ENCODE measurements at regions not wholly inside any gene's neighbourhood (a gene's known extent, or its start where the extent isn't known, plus 50 kb on each side); places are given as distances from the start of the nearest gene placed in this dataset.

DNA sequence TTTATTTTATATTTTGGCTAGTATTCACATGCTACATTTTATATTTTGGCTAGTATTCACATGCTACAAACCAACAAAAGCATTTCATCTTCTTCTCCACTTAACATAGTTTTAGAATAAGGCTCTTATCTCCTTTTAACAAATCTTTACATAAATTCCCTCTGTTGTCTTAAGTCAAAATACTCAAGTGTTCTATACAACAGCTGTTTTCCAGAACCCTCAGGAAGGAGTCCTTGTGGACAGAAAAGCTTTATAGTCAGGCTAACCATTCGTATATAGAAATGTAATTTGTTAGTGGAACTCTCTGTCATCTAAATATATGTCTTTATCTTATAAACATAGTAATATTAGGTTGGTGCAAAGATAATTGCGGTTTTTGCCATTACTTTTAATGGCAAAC is 191.0 kb upstream of the FLRT2 start:
- no peaks in the 10 kb centered on the region for H3K9me3 ChIP-seq
- 51 to 59% methylated on average over 2 of the region's 2 CpGs for WGBS, 2 donors (ENCODE audit: low coverage in 1 of 2)
- no peak overlapping the region for H3K27ac ChIP-seq
- DNase-seq: no peak
- intact Hi-C loops (cut with DNase I; ENCODE audit: low total_unique reads): no loop called here
- no peaks in the 10 kb centered on the region for H3K4me1 ChIP-seq
- TF ChIP-seq POLR2A (IDR thresholded peaks at IDR 0.05) (no peak), EP300 (IDR thresholded peaks at IDR 0.05; ENCODE audit: low read depth) (no peak), CTCF (IDR thresholded peaks at IDR 0.05) (no peak), POLR2AphosphoS5 (IDR thresholded peaks at IDR 0.05) (no peak)
- in situ Hi-C loops (cut with MboI; ENCODE audit: low pct_ligation_motif_present in 1 of 4, low pct_unique_long_range_greater_than_20kb in 1 of 4, low sequenced_read_pairs in 3 of 4): no loop called here
- H3K27me3 ChIP-seq: no peaks in the 10 kb centered on the region
- H3K4me3 ChIP-seq: no peak overlapping the region
- no peaks in the 10 kb centered on the region for H3K36me3 ChIP-seq

DNA sequence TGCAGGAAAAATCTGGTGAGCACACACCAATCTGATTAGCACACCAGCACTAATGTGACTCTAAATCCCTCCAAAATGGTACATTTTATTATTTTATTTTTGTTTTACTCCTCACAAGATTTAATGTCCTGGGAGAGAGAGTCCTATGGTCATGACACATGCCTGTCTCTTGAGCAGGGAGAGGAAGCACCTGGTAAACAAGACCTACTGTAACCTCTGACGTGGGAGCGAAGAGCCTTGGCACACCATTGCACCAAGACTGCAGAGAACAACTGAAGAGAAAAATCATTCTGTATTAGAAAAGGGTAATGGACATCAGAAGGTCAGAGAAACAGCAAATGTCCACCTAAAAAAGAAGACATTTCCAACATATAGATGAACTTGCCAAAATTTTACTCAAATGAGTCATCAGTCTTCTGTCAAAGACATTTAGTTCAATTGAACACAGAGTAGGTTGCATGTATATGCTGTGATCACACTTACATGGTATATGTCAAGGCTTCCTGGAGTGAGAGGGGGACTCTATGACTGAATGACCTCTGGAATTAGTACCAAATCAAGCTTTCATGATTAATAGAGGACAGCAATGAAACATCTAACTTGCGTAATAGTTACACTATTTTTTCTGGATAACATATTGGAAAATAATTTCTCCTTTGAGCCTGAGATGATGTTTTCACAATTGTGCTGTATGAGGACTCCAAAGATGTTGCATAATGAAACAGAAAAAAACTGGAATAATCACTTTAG is 186.9 kb upstream of the FLRT2 start:
- 0 to 60% methylated on average over 1 to 3 of the region's 3 CpGs for WGBS, 2 donors (ENCODE audit: low coverage in 1 of 2)
- in situ Hi-C loops (cut with MboI; ENCODE audit: low pct_ligation_motif_present in 1 of 4, low pct_unique_long_range_greater_than_20kb in 1 of 4, low sequenced_read_pairs in 3 of 4): no loop called here
- intact Hi-C loops (cut with DNase I; ENCODE audit: low total_unique reads): no loop called here
- Histone ChIP-seq H3K36me3 (no peaks in the 10 kb centered on the region), H3K4me1 (no peaks in the 10 kb centered on the region), H3K27ac (no peak overlapping the region), H3K27me3 (no peaks in the 10 kb centered on the region), H3K4me3 (no peak overlapping the region), H3K9me3 (no peaks in the 10 kb centered on the region)
- DNase-seq: no peak
- TF ChIP-seq POLR2A (IDR thresholded peaks at IDR 0.05): no peak
- TF ChIP-seq CTCF (IDR thresholded peaks at IDR 0.05): no peak
- no peak for TF ChIP-seq POLR2AphosphoS5 (IDR thresholded peaks at IDR 0.05)
- no peak for TF ChIP-seq EP300 (IDR thresholded peaks at IDR 0.05; ENCODE audit: low read depth)

DNA sequence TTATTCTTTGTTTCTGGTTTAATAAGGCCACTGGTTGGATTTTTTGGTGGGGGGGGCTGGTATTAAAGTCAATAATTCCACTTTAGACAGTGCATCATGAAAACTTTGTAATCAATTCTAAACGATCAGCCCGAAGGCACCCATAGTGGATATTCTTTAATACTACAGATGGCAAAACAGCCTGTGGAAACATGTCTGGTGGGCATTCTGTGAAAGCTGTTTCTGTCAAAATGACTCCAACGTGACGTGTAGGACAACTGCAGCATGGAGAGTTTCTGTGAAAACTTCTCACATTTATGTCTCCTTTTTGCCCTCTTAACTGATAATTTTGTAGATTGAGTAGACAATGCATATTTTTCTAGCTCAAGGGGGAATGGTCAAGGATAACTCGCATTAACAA is 185.8 kb upstream of the FLRT2 start:
- TF ChIP-seq CTCF (IDR thresholded peaks at IDR 0.05) (no peak), POLR2A (IDR thresholded peaks at IDR 0.05) (no peak), EP300 (IDR thresholded peaks at IDR 0.05; ENCODE audit: low read depth) (no peak), POLR2AphosphoS5 (IDR thresholded peaks at IDR 0.05) (no peak)
- Histone ChIP-seq H3K36me3 (no peaks in the 10 kb centered on the region), H3K9me3 (no peaks in the 10 kb centered on the region), H3K27me3 (no peaks in the 10 kb centered on the region), H3K4me3 (no peak overlapping the region), H3K27ac (no peak overlapping the region), H3K4me1 (no peaks in the 10 kb centered on the region)
- in situ Hi-C loops (cut with MboI; ENCODE audit: low pct_ligation_motif_present in 1 of 4, low pct_unique_long_range_greater_than_20kb in 1 of 4, low sequenced_read_pairs in 3 of 4) (no loop called here), intact Hi-C loops (cut with DNase I; ENCODE audit: low total_unique reads) (no loop called here)
- DNase-seq: no peak
- WGBS, 2 donors (ENCODE audit: low coverage in 1 of 2): 71 to 85% methylated on average over 5 of the region's 5 CpGs

DNA sequence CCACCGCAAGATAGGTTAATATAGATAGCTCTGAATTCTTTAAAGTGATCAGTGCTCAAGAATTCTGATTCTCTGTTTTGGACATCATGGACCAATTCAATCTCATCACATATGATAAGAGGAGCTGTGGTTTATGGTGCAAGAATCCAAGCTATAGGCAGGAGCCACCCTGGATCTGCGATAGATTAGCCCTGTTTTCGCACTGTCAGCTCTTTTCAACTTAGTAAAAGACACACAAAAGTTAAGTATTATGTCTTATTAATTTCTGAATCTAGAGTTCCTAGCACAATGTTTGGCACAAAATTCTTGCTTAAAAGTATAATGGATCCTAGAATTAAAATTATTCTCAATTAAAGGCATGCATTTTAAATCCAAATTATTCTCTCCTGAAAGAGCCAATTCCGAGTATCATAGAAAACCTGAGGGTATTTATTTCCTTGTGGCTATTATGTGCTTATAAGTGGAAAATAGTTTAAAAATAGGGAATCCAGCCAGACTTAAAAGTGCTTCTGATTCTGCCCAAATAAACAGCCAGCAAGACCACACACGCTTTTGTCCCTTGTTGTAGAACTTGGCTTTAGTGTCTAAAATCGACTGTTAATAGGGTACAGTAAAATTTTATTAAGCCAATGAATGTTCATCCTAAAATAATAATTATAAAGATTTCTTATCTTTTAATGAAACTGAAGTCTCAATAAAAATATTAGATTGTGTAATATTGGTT is 184.9 kb upstream of the FLRT2 start:
- no peak for DNase-seq
- WGBS, 2 donors (ENCODE audit: low coverage in 1 of 2): 67 to 69% methylated on average over 6 of the region's 6 CpGs
- Histone ChIP-seq H3K36me3 (no peaks in the 10 kb centered on the region), H3K27ac (no peak overlapping the region), H3K4me3 (no peak overlapping the region), H3K4me1 (no peaks in the 10 kb centered on the region), H3K9me3 (no peaks in the 10 kb centered on the region), H3K27me3 (no peaks in the 10 kb centered on the region)
- intact Hi-C loops (cut with DNase I; ENCODE audit: low total_unique reads): no loop called here
- in situ Hi-C loops (cut with MboI; ENCODE audit: low pct_ligation_motif_present in 1 of 4, low pct_unique_long_range_greater_than_20kb in 1 of 4, low sequenced_read_pairs in 3 of 4): no loop called here
- TF ChIP-seq POLR2AphosphoS5 (IDR thresholded peaks at IDR 0.05) (no peak), POLR2A (IDR thresholded peaks at IDR 0.05) (no peak), EP300 (IDR thresholded peaks at IDR 0.05; ENCODE audit: low read depth) (no peak), CTCF (IDR thresholded peaks at IDR 0.05) (no peak)

Measured in transverse colon (tissue), 4 donors.